ENCODE measurements at regions not wholly inside any gene's neighbourhood (a gene's known extent, or its start where the extent isn't known, plus 50 kb on each side); places are given as distances from the start of the nearest gene placed in this dataset.

DNA sequence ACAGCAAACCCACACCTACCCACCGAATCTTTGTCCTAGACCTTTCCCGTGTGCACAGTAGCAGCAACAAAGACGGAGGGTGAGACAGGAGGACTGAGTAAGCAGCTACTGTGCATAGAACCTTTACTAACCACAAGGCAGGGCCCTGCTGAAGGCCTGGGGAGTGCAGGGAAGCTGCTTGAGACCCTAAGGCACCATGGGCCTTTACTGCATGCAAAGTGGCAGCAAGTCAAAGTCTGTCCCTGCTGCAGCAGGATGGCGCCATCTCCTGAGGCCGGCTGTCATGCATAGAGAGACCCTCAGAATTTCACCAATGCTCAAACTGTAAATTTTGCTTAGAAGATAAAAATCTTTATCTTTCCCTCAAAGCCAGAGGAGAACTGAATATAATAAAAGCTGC lies 610.5 kb downstream of the ACTR3B start:
- 68% methylated on average over 5 of the region's 5 CpGs for WGBS
- Histone ChIP-seq H3K9ac (ENCODE audit: low read depth in 1 of 2, low read length in 2 of 2) (no peak overlapping the region), H3K4me3 (ENCODE audit: low read depth in 1 of 3, low read length in 3 of 3) (no peak overlapping the region), H3K27ac (ENCODE audit: low read depth in 1 of 2, low read length in 2 of 2) (no peak overlapping the region), H3K36me3 (ENCODE audit: control insufficient read depth in 4 of 4, insufficient read depth in 3 of 4, low read depth in 1 of 4, low read length in 3 of 4) (no peaks in the 10 kb centered on the region), H3K4me1 (ENCODE audit: control insufficient read depth in 4 of 4, insufficient read depth in 4 of 4, low read length in 3 of 4) (no peaks in the 10 kb centered on the region), H3K9me3 (ENCODE audit: control insufficient read depth in 4 of 4, low read length in 3 of 4) (peaks cover 0 to 4% (median 4%) of the 10 kb centered on the region in 4 donors), H3K27me3 (ENCODE audit: control insufficient read depth in 4 of 4, insufficient read depth in 4 of 4, low read length in 3 of 4) (no peaks in the 10 kb centered on the region)
- TF ChIP-seq FOXA2 (IDR thresholded peaks at IDR 0.05) = no peak
- TF ChIP-seq JUND (IDR thresholded peaks at IDR 0.05) = no peak
- TF ChIP-seq, protein P1, sequence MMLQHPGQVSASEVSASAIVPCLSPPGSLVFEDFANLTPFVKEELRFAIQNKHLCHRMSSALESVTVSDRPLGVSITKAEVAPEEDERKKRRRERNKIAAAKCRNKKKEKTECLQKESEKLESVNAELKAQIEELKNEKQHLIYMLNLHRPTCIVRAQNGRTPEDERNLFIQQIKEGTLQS (IDR thresholded peaks at IDR 0.05) = no peak
- no peak for TF ChIP-seq NR2F2 (IDR thresholded peaks at IDR 0.05)
- TF ChIP-seq, protein P2, sequence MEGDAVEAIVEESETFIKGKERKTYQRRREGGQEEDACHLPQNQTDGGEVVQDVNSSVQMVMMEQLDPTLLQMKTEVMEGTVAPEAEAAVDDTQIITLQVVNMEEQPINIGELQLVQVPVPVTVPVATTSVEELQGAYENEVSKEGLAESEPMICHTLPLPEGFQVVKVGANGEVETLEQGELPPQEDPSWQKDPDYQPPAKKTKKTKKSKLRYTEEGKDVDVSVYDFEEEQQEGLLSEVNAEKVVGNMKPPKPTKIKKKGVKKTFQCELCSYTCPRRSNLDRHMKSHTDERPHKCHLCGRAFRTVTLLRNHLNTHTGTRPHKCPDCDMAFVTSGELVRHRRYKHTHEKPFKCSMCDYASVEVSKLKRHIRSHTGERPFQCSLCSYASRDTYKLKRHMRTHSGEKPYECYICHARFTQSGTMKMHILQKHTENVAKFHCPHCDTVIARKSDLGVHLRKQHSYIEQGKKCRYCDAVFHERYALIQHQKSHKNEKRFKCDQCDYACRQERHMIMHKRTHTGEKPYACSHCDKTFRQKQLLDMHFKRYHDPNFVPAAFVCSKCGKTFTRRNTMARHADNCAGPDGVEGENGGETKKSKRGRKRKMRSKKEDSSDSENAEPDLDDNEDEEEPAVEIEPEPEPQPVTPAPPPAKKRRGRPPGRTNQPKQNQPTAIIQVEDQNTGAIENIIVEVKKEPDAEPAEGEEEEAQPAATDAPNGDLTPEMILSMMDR (IDR thresholded peaks at IDR 0.05; ENCODE audit: low read depth, low read length, missing input control) = no peak
- no peak for TF ChIP-seq YY1 (IDR thresholded peaks at IDR 0.05)
- TF ChIP-seq, protein P3, sequence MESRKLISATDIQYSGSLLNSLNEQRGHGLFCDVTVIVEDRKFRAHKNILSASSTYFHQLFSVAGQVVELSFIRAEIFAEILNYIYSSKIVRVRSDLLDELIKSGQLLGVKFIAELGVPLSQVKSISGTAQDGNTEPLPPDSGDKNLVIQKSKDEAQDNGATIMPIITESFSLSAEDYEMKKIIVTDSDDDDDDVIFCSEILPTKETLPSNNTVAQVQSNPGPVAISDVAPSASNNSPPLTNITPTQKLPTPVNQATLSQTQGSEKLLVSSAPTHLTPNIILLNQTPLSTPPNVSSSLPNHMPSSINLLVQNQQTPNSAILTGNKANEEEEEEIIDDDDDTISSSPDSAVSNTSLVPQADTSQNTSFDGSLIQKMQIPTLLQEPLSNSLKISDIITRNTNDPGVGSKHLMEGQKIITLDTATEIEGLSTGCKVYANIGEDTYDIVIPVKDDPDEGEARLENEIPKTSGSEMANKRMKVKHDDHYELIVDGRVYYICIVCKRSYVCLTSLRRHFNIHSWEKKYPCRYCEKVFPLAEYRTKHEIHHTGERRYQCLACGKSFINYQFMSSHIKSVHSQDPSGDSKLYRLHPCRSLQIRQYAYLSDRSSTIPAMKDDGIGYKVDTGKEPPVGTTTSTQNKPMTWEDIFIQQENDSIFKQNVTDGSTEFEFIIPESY (IDR thresholded peaks at IDR 0.05) = no peak
- no peak for DNase-seq (ENCODE audit: low spot score)

DNA sequence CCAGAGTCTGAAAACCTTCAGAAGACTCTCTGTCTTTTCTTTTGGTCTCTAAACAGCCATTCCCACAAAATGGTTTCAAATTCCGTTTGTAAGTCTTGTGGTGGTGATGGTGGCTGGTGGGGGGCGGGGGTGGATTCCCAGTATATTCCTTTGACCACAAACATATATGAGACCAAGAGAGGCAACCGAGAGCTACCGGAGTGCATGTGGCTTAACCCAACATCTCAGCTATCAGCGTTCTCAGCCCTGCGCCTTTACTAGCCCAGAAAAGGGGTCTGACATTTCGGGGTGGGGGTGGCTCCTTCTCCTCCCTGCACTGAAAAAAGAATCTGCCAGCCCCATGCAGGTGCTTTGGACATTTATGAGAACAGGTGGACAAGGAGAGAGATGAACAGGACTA lies 621.1 kb downstream of the ACTR3B start:
- H3K27ac ChIP-seq (ENCODE audit: low read depth in 1 of 2, low read length in 2 of 2) = no peak overlapping the region
- H3K4me1 ChIP-seq (ENCODE audit: control insufficient read depth in 4 of 4, insufficient read depth in 4 of 4, low read length in 3 of 4) = peaks cover 0 to 5% (median 0%) of the 10 kb centered on the region in 4 donors
- H3K4me3 ChIP-seq (ENCODE audit: low read depth in 1 of 3, low read length in 3 of 3) = no peak overlapping the region
- H3K27me3 ChIP-seq (ENCODE audit: control insufficient read depth in 4 of 4, insufficient read depth in 4 of 4, low read length in 3 of 4) = peaks cover 0 to 11% (median 0%) of the 10 kb centered on the region in 4 donors
- H3K9me3 ChIP-seq (ENCODE audit: control insufficient read depth in 4 of 4, low read length in 3 of 4) = no peaks in the 10 kb centered on the region
- no peaks in the 10 kb centered on the region for H3K36me3 ChIP-seq (ENCODE audit: control insufficient read depth in 4 of 4, insufficient read depth in 3 of 4, low read depth in 1 of 4, low read length in 3 of 4)
- TF ChIP-seq HNF4G (IDR thresholded peaks at IDR 0.05) (no peak), SP1 (IDR thresholded peaks at IDR 0.05) (no peak), FOXA1 (IDR thresholded peaks at IDR 0.05) (no peak), RXRA (IDR thresholded peaks at IDR 0.05) (no peak), FOXA2 (IDR thresholded peaks at IDR 0.05) (no peak), RAD21 (IDR thresholded peaks at IDR 0.05) (no peak), GABPA (IDR thresholded peaks at IDR 0.05 in 1 of 2, conservative IDR thresholded peaks at IDR 0.05 in 1 of 2) (no peak), JUND (IDR thresholded peaks at IDR 0.05) (no peak), HNF4A (conservative IDR thresholded peaks at IDR 0.05) (no peak), TAF1 (conservative IDR thresholded peaks at IDR 0.05) (no peak), EGR1 (IDR thresholded peaks at IDR 0.05; ENCODE audit: low read depth in 2 of 2) (no peak), YY1 (IDR thresholded peaks at IDR 0.05) (no peak), NR2F2 (IDR thresholded peaks at IDR 0.05) (no peak)
- TF ChIP-seq, protein P1 (IDR thresholded peaks at IDR 0.05) = no peak
- TF ChIP-seq, protein P4, sequence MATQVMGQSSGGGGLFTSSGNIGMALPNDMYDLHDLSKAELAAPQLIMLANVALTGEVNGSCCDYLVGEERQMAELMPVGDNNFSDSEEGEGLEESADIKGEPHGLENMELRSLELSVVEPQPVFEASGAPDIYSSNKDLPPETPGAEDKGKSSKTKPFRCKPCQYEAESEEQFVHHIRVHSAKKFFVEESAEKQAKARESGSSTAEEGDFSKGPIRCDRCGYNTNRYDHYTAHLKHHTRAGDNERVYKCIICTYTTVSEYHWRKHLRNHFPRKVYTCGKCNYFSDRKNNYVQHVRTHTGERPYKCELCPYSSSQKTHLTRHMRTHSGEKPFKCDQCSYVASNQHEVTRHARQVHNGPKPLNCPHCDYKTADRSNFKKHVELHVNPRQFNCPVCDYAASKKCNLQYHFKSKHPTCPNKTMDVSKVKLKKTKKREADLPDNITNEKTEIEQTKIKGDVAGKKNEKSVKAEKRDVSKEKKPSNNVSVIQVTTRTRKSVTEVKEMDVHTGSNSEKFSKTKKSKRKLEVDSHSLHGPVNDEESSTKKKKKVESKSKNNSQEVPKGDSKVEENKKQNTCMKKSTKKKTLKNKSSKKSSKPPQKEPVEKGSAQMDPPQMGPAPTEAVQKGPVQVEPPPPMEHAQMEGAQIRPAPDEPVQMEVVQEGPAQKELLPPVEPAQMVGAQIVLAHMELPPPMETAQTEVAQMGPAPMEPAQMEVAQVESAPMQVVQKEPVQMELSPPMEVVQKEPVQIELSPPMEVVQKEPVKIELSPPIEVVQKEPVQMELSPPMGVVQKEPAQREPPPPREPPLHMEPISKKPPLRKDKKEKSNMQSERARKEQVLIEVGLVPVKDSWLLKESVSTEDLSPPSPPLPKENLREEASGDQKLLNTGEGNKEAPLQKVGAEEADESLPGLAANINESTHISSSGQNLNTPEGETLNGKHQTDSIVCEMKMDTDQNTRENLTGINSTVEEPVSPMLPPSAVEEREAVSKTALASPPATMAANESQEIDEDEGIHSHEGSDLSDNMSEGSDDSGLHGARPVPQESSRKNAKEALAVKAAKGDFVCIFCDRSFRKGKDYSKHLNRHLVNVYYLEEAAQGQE (IDR thresholded peaks at IDR 0.05) = no peak
- TF ChIP-seq, protein P2 (IDR thresholded peaks at IDR 0.05; ENCODE audit: low read depth, low read length, missing input control) = no peak
- TF ChIP-seq, protein P5, sequence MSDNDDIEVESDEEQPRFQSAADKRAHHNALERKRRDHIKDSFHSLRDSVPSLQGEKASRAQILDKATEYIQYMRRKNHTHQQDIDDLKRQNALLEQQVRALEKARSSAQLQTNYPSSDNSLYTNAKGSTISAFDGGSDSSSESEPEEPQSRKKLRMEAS (IDR thresholded peaks at IDR 0.05) = no peak
- TF ChIP-seq, protein P3 (IDR thresholded peaks at IDR 0.05) = no peak
- H3K9ac ChIP-seq (ENCODE audit: low read depth in 1 of 2, low read length in 2 of 2) = no peak overlapping the region
- DNase-seq (ENCODE audit: low spot score) = no peak
- WGBS = 63% methylated on average over 7 of the region's 7 CpGs

Measured in liver (tissue), 8 donors.